Trophoblast cell (in vitro differentiated cells and primary cell): ENCODE measurements at regions not wholly inside any gene's neighbourhood (a gene's known extent, or its start where the extent isn't known, plus 50 kb on each side); places are given as distances from the start of the nearest gene placed in this dataset.

ENCODE experiments used
- DNase-seq, 2 donors: peaks; one replicate each; pipeline ENCODE4 v3.0.0-alpha.2; 2016
- H2AFZ ChIP-seq: 2 replicates; pipeline ENCODE4 v1.6.1; 2013; ENCODE audit warnings: low read length, moderate library complexity, mild to moderate bottlenecking; ENCODE audit not compliant: insufficient read depth, poor library complexity
- H2AK5ac ChIP-seq: 2 replicates; pipeline ENCODE4 v1.6.1; 2013; ENCODE audit warnings: mild to moderate bottlenecking, low read length
- H2BK120ac ChIP-seq: 2 replicates; pipeline ENCODE4 v1.6.1; 2013; ENCODE audit warnings: low read length, mild to moderate bottlenecking, moderate library complexity; ENCODE audit not compliant: insufficient read depth, poor library complexity
- H2BK12ac ChIP-seq: 2 replicates; pipeline ENCODE4 v1.6.1; 2013; ENCODE audit warnings: mild to moderate bottlenecking, low read length, moderate library complexity
- H2BK5ac ChIP-seq: 2 replicates; pipeline ENCODE4 v1.6.1; 2013; ENCODE audit warnings: low read length, low read depth, moderate library complexity, mild to moderate bottlenecking; ENCODE audit not compliant: poor library complexity
- H3K14ac ChIP-seq: 2 replicates; pipeline ENCODE4 v1.6.1; 2013; ENCODE audit warnings: mild to moderate bottlenecking, low read length
- H3K18ac ChIP-seq: 2 replicates; pipeline ENCODE4 v1.6.1; 2013; ENCODE audit warnings: mild to moderate bottlenecking, low read length
- H3K23ac ChIP-seq: 2 replicates; pipeline ENCODE4 v1.6.1; 2013; ENCODE audit warnings: low read length
- H3K27ac ChIP-seq: 2 replicates; pipeline ENCODE4 v1.5.1; 2013; ENCODE audit warnings: low read depth, mild to moderate bottlenecking, inconsistent platforms, low read length, moderate library complexity
- H3K27me3 ChIP-seq: 2 replicates; pipeline ENCODE4 v1.6.1; 2013; ENCODE audit warnings: inconsistent platforms, mild to moderate bottlenecking, low read length, moderate library complexity; ENCODE audit not compliant: insufficient read depth
- H3K36me3 ChIP-seq, 2 experiments: 1 replicate in 1 of 2; 2 replicates in 1 of 2; pipeline ENCODE4 v1.6.1; 2013; ENCODE audit warnings: low read length in 2 of 2, mild to moderate bottlenecking in 2 of 2, moderate library complexity in 1 of 2; ENCODE audit not compliant: insufficient read depth in 2 of 2, control insufficient read depth in 1 of 2
- H3K4ac ChIP-seq: 2 replicates; pipeline ENCODE4 v1.6.1; 2013; ENCODE audit warnings: low read depth, mild to moderate bottlenecking, low read length, moderate library complexity
- H3K4me1 ChIP-seq, 2 experiments: 1 replicate in 1 of 2; 2 replicates in 1 of 2; pipeline ENCODE4 v1.6.1; 2013; ENCODE audit warnings: low read length in 2 of 2, mild to moderate bottlenecking in 2 of 2, moderate library complexity in 1 of 2; ENCODE audit not compliant: insufficient read depth in 2 of 2, control insufficient read depth in 1 of 2
- H3K4me2 ChIP-seq: 2 replicates; pipeline ENCODE4 v1.6.1; 2013; ENCODE audit warnings: inconsistent platforms, mild to moderate bottlenecking, low read length, moderate library complexity
- H3K4me3 ChIP-seq: 2 replicates; pipeline ENCODE4 v1.5.1; 2013; ENCODE audit warnings: mild to moderate bottlenecking, low read depth, low read length, inconsistent platforms
- H3K79me1 ChIP-seq: one replicate; pipeline ENCODE4 v1.6.1; 2013; ENCODE audit warnings: low read length
- H3K79me2 ChIP-seq: 2 replicates; pipeline ENCODE4 v1.6.1; 2013; ENCODE audit warnings: low read length, mild to moderate bottlenecking; ENCODE audit not compliant: control insufficient read depth, insufficient read depth, poor library complexity
- H3K9ac ChIP-seq: 2 replicates; pipeline ENCODE4 v1.6.1; 2013; ENCODE audit warnings: mild to moderate bottlenecking, low read length
- H3K9me3 ChIP-seq: 2 replicates; pipeline ENCODE4 v1.6.1; 2013; ENCODE audit warnings: low read depth, mild to moderate bottlenecking, control low read depth, inconsistent platforms, low read length; ENCODE audit not compliant: insufficient read depth
- H4K12ac ChIP-seq: 2 replicates; pipeline ENCODE4 v1.6.1; 2013; ENCODE audit warnings: low read depth, mild to moderate bottlenecking, low read length, moderate library complexity
- H4K8ac ChIP-seq: 2 replicates; pipeline ENCODE4 v1.6.1; 2013; ENCODE audit warnings: low read depth, mild to moderate bottlenecking, low read length, moderate library complexity
- H4K91ac ChIP-seq: one replicate; pipeline ENCODE4 v1.6.1; 2013; ENCODE audit warnings: low read depth, mild to moderate bottlenecking, low read length, moderate library complexity
- WGBS: extraction: QIAGEN DNeasy Blood & Tissue Kit; methylation state at CpG from one replicate; pipeline ENCODE4 v1.1.7; 2013; ENCODE audit warnings: missing lambda C conversion rate; ENCODE audit not compliant: insufficient read length, insufficient coverage; ENCODE audit errors: extremely low coverage; 5-methylcytosine and 5-hydroxymethylcytosine counted together

GRCh38 chr10:28984431-28984830 is 304.4 kb upstream of the LYZL1 start:
- no peak overlapping the region for H2AK5ac ChIP-seq
- H3K23ac ChIP-seq = no peak overlapping the region
- no peaks in the 10 kb centered on the region for H3K79me2 ChIP-seq
- WGBS = no CpG with 5 or more reads among the region's 6 CpGs
- peaks cover 5% of the 10 kb centered on the region for H3K79me1 ChIP-seq
- no peaks in the 10 kb centered on the region for H3K36me3 ChIP-seq
- H3K27me3 ChIP-seq = no peaks in the 10 kb centered on the region
- no peak overlapping the region for H3K9ac ChIP-seq
- H3K27ac ChIP-seq = no peak overlapping the region
- H4K91ac ChIP-seq = peak overlapping the region; percentile 69
- no peak overlapping the region for H2AFZ ChIP-seq
- H3K4me1 ChIP-seq = peaks cover 3 to 10% of the 10 kb centered on the region in 2 experiments
- H4K12ac ChIP-seq = no peak overlapping the region
- no peak overlapping the region for H2BK5ac ChIP-seq
- H3K4ac ChIP-seq = no peak overlapping the region
- no peaks in the 10 kb centered on the region for H3K9me3 ChIP-seq
- H4K8ac ChIP-seq = no peak overlapping the region
- no peak overlapping the region for H2BK120ac ChIP-seq
- H3K18ac ChIP-seq = no peak overlapping the region
- H2BK12ac ChIP-seq = peak overlapping the region; percentile 58
- H3K14ac ChIP-seq = no peak overlapping the region
- no peak overlapping the region for H3K4me3 ChIP-seq
- peak in 1 of 2 donors; percentile 35 for DNase-seq
- H3K4me2 ChIP-seq = no peak overlapping the region

GRCh38 chr10:28985137-28985885 is 303.6 kb upstream of the LYZL1 start:
- Histone ChIP-seq H3K9ac (peak overlapping the region; percentile 16), H4K8ac (no peak overlapping the region), H3K4me1 (peaks cover 3 to 10% of the 10 kb centered on the region in 2 experiments), H2AFZ (no peak overlapping the region), H4K12ac (no peak overlapping the region), H2BK120ac (no peak overlapping the region), H3K18ac (no peak overlapping the region), H2BK12ac (no peak overlapping the region), H4K91ac (peak overlapping the region; percentile 45), H3K9me3 (no peaks in the 10 kb centered on the region), H3K4me2 (no peak overlapping the region), H2BK5ac (no peak overlapping the region), H3K4ac (no peak overlapping the region), H3K27me3 (no peaks in the 10 kb centered on the region), H2AK5ac (no peak overlapping the region), H3K79me1 (peaks cover 12% of the 10 kb centered on the region), H3K79me2 (no peaks in the 10 kb centered on the region), H3K4me3 (no peak overlapping the region), H3K36me3 (no peaks in the 10 kb centered on the region), H3K27ac (no peak overlapping the region), H3K23ac (no peak overlapping the region), H3K14ac (peak overlapping the region; percentile 73)
- no peak for DNase-seq
- WGBS = no CpG with 5 or more reads among the region's 8 CpGs

GRCh38 chr10:28986117-28986792 is 302.6 kb upstream of the LYZL1 start:
- no peak overlapping the region for H4K12ac ChIP-seq
- no CpG with 5 or more reads among the region's 11 CpGs for WGBS
- H3K18ac ChIP-seq = no peak overlapping the region
- no peaks in the 10 kb centered on the region for H3K27me3 ChIP-seq
- no peak overlapping the region for H3K27ac ChIP-seq
- no peak for DNase-seq
- no peak overlapping the region for H3K4ac ChIP-seq
- no peak overlapping the region for H3K14ac ChIP-seq
- no peak overlapping the region for H2BK120ac ChIP-seq
- H3K4me1 ChIP-seq = peaks cover 7 to 16% of the 10 kb centered on the region in 2 experiments
- no peaks in the 10 kb centered on the region for H3K9me3 ChIP-seq
- peaks cover 1% of the 10 kb centered on the region for H3K79me2 ChIP-seq
- no peaks in the 10 kb centered on the region for H3K36me3 ChIP-seq
- no peak overlapping the region for H2AFZ ChIP-seq
- H4K8ac ChIP-seq = no peak overlapping the region
- H3K4me2 ChIP-seq = no peak overlapping the region
- H2BK12ac ChIP-seq = peak overlapping the region; percentile 27
- no peak overlapping the region for H2BK5ac ChIP-seq
- H3K9ac ChIP-seq = no peak overlapping the region
- peak overlapping the region; percentile 7 for H2AK5ac ChIP-seq
- H3K4me3 ChIP-seq = no peak overlapping the region
- peak overlapping the region; percentile 31 for H4K91ac ChIP-seq
- H3K23ac ChIP-seq = no peak overlapping the region
- H3K79me1 ChIP-seq = peaks cover 20% of the 10 kb centered on the region

GRCh38 chr10:28986856-28987255 is 302.0 kb upstream of the LYZL1 start:
- Histone ChIP-seq H3K9ac (no peak overlapping the region), H2BK120ac (no peak overlapping the region), H3K4me1 (peaks cover 7 to 16% of the 10 kb centered on the region in 2 experiments), H3K14ac (no peak overlapping the region), H3K4ac (no peak overlapping the region), H3K4me3 (no peak overlapping the region), H4K8ac (no peak overlapping the region), H3K27me3 (no peaks in the 10 kb centered on the region), H3K79me2 (peaks cover 1% of the 10 kb centered on the region), H4K91ac (no peak overlapping the region), H2BK5ac (no peak overlapping the region), H2AK5ac (no peak overlapping the region), H4K12ac (no peak overlapping the region), H3K36me3 (no peaks in the 10 kb centered on the region), H2AFZ (no peak overlapping the region), H3K9me3 (no peaks in the 10 kb centered on the region), H3K27ac (no peak overlapping the region), H3K18ac (no peak overlapping the region), H2BK12ac (peak overlapping the region; percentile 21), H3K4me2 (no peak overlapping the region), H3K79me1 (peaks cover 23% of the 10 kb centered on the region), H3K23ac (no peak overlapping the region)
- no CpG with 5 or more reads among the region's 3 CpGs for WGBS
- no peak for DNase-seq
